ENCODE measurements at regions not wholly inside any gene's neighbourhood (a gene's known extent, or its start where the extent isn't known, plus 50 kb on each side); places are given as distances from the start of the nearest gene placed in this dataset.

GRCh38 chr6:128712898-128713297 lies 170.0 kb upstream of the LAMA2 start:
- TF ChIP-seq FOXM1 (IDR thresholded peaks at IDR 0.05; ENCODE audit: borderline replicate concordance, low read depth) (no peak), TEAD4 (IDR thresholded peaks at IDR 0.05) (no peak), TCF12 (IDR thresholded peaks at IDR 0.05; ENCODE audit: low read depth) (no peak), CEBPB (IDR thresholded peaks at IDR 0.05) (no peak), YY1 (IDR thresholded peaks at IDR 0.05; ENCODE audit: low read depth) (no peak), REST (IDR thresholded peaks at IDR 0.05; ENCODE audit: low read depth) (no peak), CREB1 (IDR thresholded peaks at IDR 0.05; ENCODE audit: low read depth) (no peak), NFIC (IDR thresholded peaks at IDR 0.05) (no peak), ZBTB7A (IDR thresholded peaks at IDR 0.05; ENCODE audit: low read depth) (no peak), TAF1 (IDR thresholded peaks at IDR 0.05; ENCODE audit: low read depth) (no peak), RAD21 (IDR thresholded peaks at IDR 0.05; ENCODE audit: low read depth) (no peak), EP300 (IDR thresholded peaks at IDR 0.05; ENCODE audit: borderline replicate concordance) (no peak), USF1 (IDR thresholded peaks at IDR 0.05) (no peak), MAX (IDR thresholded peaks at IDR 0.05) (no peak), EGR1 (IDR thresholded peaks at IDR 0.05) (no peak)

GRCh38 chr6:128711149-128711548 lies 171.8 kb upstream of the LAMA2 start:
- TF ChIP-seq ZBTB7A (IDR thresholded peaks at IDR 0.05; ENCODE audit: low read depth) (no peak), REST (IDR thresholded peaks at IDR 0.05; ENCODE audit: low read depth) (no peak), TEAD4 (IDR thresholded peaks at IDR 0.05) (no peak), FOXM1 (IDR thresholded peaks at IDR 0.05; ENCODE audit: borderline replicate concordance, low read depth) (no peak), USF1 (IDR thresholded peaks at IDR 0.05) (no peak), NFIC (IDR thresholded peaks at IDR 0.05) (no peak), TCF12 (IDR thresholded peaks at IDR 0.05; ENCODE audit: low read depth) (no peak), EP300 (IDR thresholded peaks at IDR 0.05; ENCODE audit: borderline replicate concordance) (no peak), YY1 (IDR thresholded peaks at IDR 0.05; ENCODE audit: low read depth) (no peak), EGR1 (IDR thresholded peaks at IDR 0.05) (no peak), RAD21 (IDR thresholded peaks at IDR 0.05; ENCODE audit: low read depth) (no peak), MAX (IDR thresholded peaks at IDR 0.05) (no peak), CEBPB (IDR thresholded peaks at IDR 0.05) (no peak), CREB1 (IDR thresholded peaks at IDR 0.05; ENCODE audit: low read depth) (no peak), TAF1 (IDR thresholded peaks at IDR 0.05; ENCODE audit: low read depth) (no peak)

GRCh38 chr6:128710315-128710714 lies 172.6 kb upstream of the LAMA2 start:
- TF ChIP-seq TAF1 (IDR thresholded peaks at IDR 0.05; ENCODE audit: low read depth) (no peak), EP300 (IDR thresholded peaks at IDR 0.05; ENCODE audit: borderline replicate concordance) (no peak), YY1 (IDR thresholded peaks at IDR 0.05; ENCODE audit: low read depth) (no peak), ZBTB7A (IDR thresholded peaks at IDR 0.05; ENCODE audit: low read depth) (no peak), NFIC (IDR thresholded peaks at IDR 0.05) (no peak), TCF12 (IDR thresholded peaks at IDR 0.05; ENCODE audit: low read depth) (no peak), REST (IDR thresholded peaks at IDR 0.05; ENCODE audit: low read depth) (no peak), TEAD4 (IDR thresholded peaks at IDR 0.05) (no peak), RAD21 (IDR thresholded peaks at IDR 0.05; ENCODE audit: low read depth) (no peak), FOXM1 (IDR thresholded peaks at IDR 0.05; ENCODE audit: borderline replicate concordance, low read depth) (no peak), MAX (IDR thresholded peaks at IDR 0.05) (no peak), USF1 (IDR thresholded peaks at IDR 0.05) (no peak), EGR1 (IDR thresholded peaks at IDR 0.05) (no peak), CREB1 (IDR thresholded peaks at IDR 0.05; ENCODE audit: low read depth) (no peak), CEBPB (IDR thresholded peaks at IDR 0.05) (no peak)

Data from Ishikawa (cell line).